ENCODE measurements at regions not wholly inside any gene's neighbourhood (a gene's known extent, or its start where the extent isn't known, plus 50 kb on each side); places are given as distances from the start of the nearest gene placed in this dataset.

- no peak overlapping the region for H3K4me2 ChIP-seq
- H2AFZ ChIP-seq: no peak overlapping the region
- H3K27ac ChIP-seq: no peak overlapping the region
- H3K9me3 ChIP-seq (ENCODE audit: low read depth): no peaks in the 10 kb centered on the region
- WGBS (ENCODE audit: low lambda C conversion rate, missing lambda C conversion rate): 79% methylated on average over 7 of the region's 7 CpGs
- H3K79me2 ChIP-seq: no peaks in the 10 kb centered on the region
- peaks cover 12% of the 10 kb centered on the region for H3K4me1 ChIP-seq (ENCODE audit: insufficient read depth)
- TF ChIP-seq EZH2phosphoT487 (IDR thresholded peaks at IDR 0.05; ENCODE audit: low read depth, severe bottlenecking, unreplicated experiment) (no peak), EZH2 (IDR thresholded peaks at IDR 0.05; ENCODE audit: borderline replicate concordance) (no peak), CTCF (IDR thresholded peaks at IDR 0.05; ENCODE audit: poor library complexity) (no peak)
- H3K9me2 ChIP-seq (replicated peaks; ENCODE audit: insufficient read depth): no peaks in the 10 kb centered on the region
- no peak overlapping the region for H3K4me3 ChIP-seq
- no peak for DNase-seq (ENCODE audit: low spot score)
- H3K27me3 ChIP-seq: no peaks in the 10 kb centered on the region
- H4K20me1 ChIP-seq (ENCODE audit: insufficient read depth, poor library complexity, severe bottlenecking): no peaks in the 10 kb centered on the region
- no peaks in the 10 kb centered on the region for H3K36me3 ChIP-seq (replicated peaks; ENCODE audit: insufficient read depth, low read depth)
These were observed 90.5 kb upstream of the ARMC3 start for GRCh38 chr10:22837351-22837750.

- no peak for DNase-seq (ENCODE audit: low spot score)
- Histone ChIP-seq H3K9me3 (ENCODE audit: low read depth) (no peaks in the 10 kb centered on the region), H3K27ac (no peak overlapping the region), H3K4me2 (peak overlapping the region; percentile 7), H4K20me1 (ENCODE audit: insufficient read depth, poor library complexity, severe bottlenecking) (no peaks in the 10 kb centered on the region), H3K36me3 (replicated peaks; ENCODE audit: insufficient read depth, low read depth) (no peaks in the 10 kb centered on the region), H3K4me1 (ENCODE audit: insufficient read depth) (peaks cover 12% of the 10 kb centered on the region), H3K4me3 (no peak overlapping the region), H3K79me2 (no peaks in the 10 kb centered on the region), H3K9me2 (replicated peaks; ENCODE audit: insufficient read depth) (no peaks in the 10 kb centered on the region), H3K27me3 (no peaks in the 10 kb centered on the region), H2AFZ (no peak overlapping the region)
- TF ChIP-seq CTCF (IDR thresholded peaks at IDR 0.05; ENCODE audit: poor library complexity) (no peak), EZH2 (IDR thresholded peaks at IDR 0.05; ENCODE audit: borderline replicate concordance) (no peak), EZH2phosphoT487 (IDR thresholded peaks at IDR 0.05; ENCODE audit: low read depth, severe bottlenecking, unreplicated experiment) (no peak)
- WGBS (ENCODE audit: low lambda C conversion rate, missing lambda C conversion rate): 82% methylated on average over 3 of the region's 3 CpGs
These were observed 93.4 kb upstream of the ARMC3 start for GRCh38 chr10:22834471-22834870.

- no peak overlapping the region for H3K27ac ChIP-seq
- WGBS (ENCODE audit: low lambda C conversion rate, missing lambda C conversion rate): 86% methylated on average over 1 of the region's 1 CpG
- no peaks in the 10 kb centered on the region for H4K20me1 ChIP-seq (ENCODE audit: insufficient read depth, poor library complexity, severe bottlenecking)
- H3K27me3 ChIP-seq: no peaks in the 10 kb centered on the region
- H3K36me3 ChIP-seq (replicated peaks; ENCODE audit: insufficient read depth, low read depth): no peaks in the 10 kb centered on the region
- no peaks in the 10 kb centered on the region for H3K79me2 ChIP-seq
- H3K4me1 ChIP-seq (ENCODE audit: insufficient read depth): peaks cover 12% of the 10 kb centered on the region
- no peaks in the 10 kb centered on the region for H3K9me2 ChIP-seq (replicated peaks; ENCODE audit: insufficient read depth)
- no peaks in the 10 kb centered on the region for H3K9me3 ChIP-seq (ENCODE audit: low read depth)
- no peak for TF ChIP-seq EZH2phosphoT487 (IDR thresholded peaks at IDR 0.05; ENCODE audit: low read depth, severe bottlenecking, unreplicated experiment)
- no peak for TF ChIP-seq EZH2 (IDR thresholded peaks at IDR 0.05; ENCODE audit: borderline replicate concordance)
- no peak for TF ChIP-seq CTCF (IDR thresholded peaks at IDR 0.05; ENCODE audit: poor library complexity)
- no peak for DNase-seq (ENCODE audit: low spot score)
- H3K4me3 ChIP-seq: no peak overlapping the region
- no peak overlapping the region for H3K4me2 ChIP-seq
- H2AFZ ChIP-seq: no peak overlapping the region
These were observed 94.1 kb upstream of the ARMC3 start for GRCh38 chr10:22833781-22834180.

- 83% methylated on average over 5 of the region's 5 CpGs for WGBS (ENCODE audit: low lambda C conversion rate, missing lambda C conversion rate)
- no peak overlapping the region for H3K4me3 ChIP-seq
These were observed 94.5 kb upstream of the ARMC3 start for GRCh38 chr10:22833353-22833752.

More at GRCh38 chr10:22833353-22833752, 94.5 kb upstream of the ARMC3 start:
- no peaks in the 10 kb centered on the region for H3K36me3 ChIP-seq (replicated peaks; ENCODE audit: insufficient read depth, low read depth)
- no peak for DNase-seq (ENCODE audit: low spot score)
- no peaks in the 10 kb centered on the region for H3K79me2 ChIP-seq
- H4K20me1 ChIP-seq (ENCODE audit: insufficient read depth, poor library complexity, severe bottlenecking): no peaks in the 10 kb centered on the region
- H3K27ac ChIP-seq: no peak overlapping the region
- no peak overlapping the region for H2AFZ ChIP-seq
- peaks cover 12% of the 10 kb centered on the region for H3K4me1 ChIP-seq (ENCODE audit: insufficient read depth)
- H3K9me3 ChIP-seq (ENCODE audit: low read depth): no peaks in the 10 kb centered on the region
- no peak overlapping the region for H3K4me2 ChIP-seq
- H3K9me2 ChIP-seq (replicated peaks; ENCODE audit: insufficient read depth): no peaks in the 10 kb centered on the region
- TF ChIP-seq CTCF (IDR thresholded peaks at IDR 0.05; ENCODE audit: poor library complexity): no peak
- no peak for TF ChIP-seq EZH2phosphoT487 (IDR thresholded peaks at IDR 0.05; ENCODE audit: low read depth, severe bottlenecking, unreplicated experiment)
- TF ChIP-seq EZH2 (IDR thresholded peaks at IDR 0.05; ENCODE audit: borderline replicate concordance): no peak
- H3K27me3 ChIP-seq: no peaks in the 10 kb centered on the region
